OCI-LY3 (cell line): ENCODE measurements at regions not wholly inside any gene's neighbourhood (a gene's known extent, or its start where the extent isn't known, plus 50 kb on each side); places are given as distances from the start of the nearest gene placed in this dataset.

Experiments used
- H2AFZ ChIP-seq: fragments of 200-600, 300-600 bp; shearing (Covaris generic); 2 replicates; pipeline ENCODE4 v1.6.0; 2014; ENCODE audit warnings: antibody characterized with exemption, low read depth, low read length
- H3K27ac ChIP-seq: fragments of 200-600, 300-600 bp; sonication (generic); 2 replicates; pipeline ENCODE4 v1.5.1; 2014; ENCODE audit warnings: mild to moderate bottlenecking, low read length, moderate library complexity, mixed read lengths
- H3K27me3 ChIP-seq: fragments of 200-600, 300-600 bp; sonication (generic); 2 replicates; pipeline ENCODE4 v1.6.1; 2014; ENCODE audit warnings: low read depth, low read length, mixed read lengths
- H3K36me3 ChIP-seq: fragments of 200-600, 300-600 bp; sonication (generic); replicated peaks from 2 replicates; pipeline ENCODE3; 2014; ENCODE audit warnings: low read depth, low read length, mixed read lengths
- H3K4me1 ChIP-seq: fragments of 300-600, 200-600 bp; sonication (generic); 2 replicates; pipeline ENCODE4 v1.6.1; 2014; ENCODE audit warnings: low read length, mixed read lengths
- H3K4me2 ChIP-seq: fragments of 200-600, 300-600 bp; sonication (generic); 2 replicates; pipeline ENCODE4 v1.6.1; 2014; ENCODE audit warnings: low read length, mixed read lengths
- H3K4me3 ChIP-seq: fragments of 300-600, 200-600 bp; sonication (generic); 2 replicates; pipeline ENCODE4 v1.5.1; 2014; ENCODE audit warnings: antibody characterized with exemption, mild to moderate bottlenecking, low read length, moderate library complexity
- H3K79me2 ChIP-seq: fragments of 300-600, 200-600 bp; shearing (Covaris generic); 2 replicates; pipeline ENCODE4 v1.6.1; 2014; ENCODE audit warnings: mild to moderate bottlenecking, low read length, mixed read lengths
- H3K9ac ChIP-seq: fragments of 300-600, 200-600 bp; shearing (Covaris generic); 2 replicates; pipeline ENCODE4 v1.6.0; 2014; ENCODE audit warnings: mild to moderate bottlenecking, low read length, moderate library complexity
- H3K9me3 ChIP-seq: fragments of 200-600, 300-600 bp; shearing (Covaris generic); 2 replicates; pipeline ENCODE4 v1.6.1; 2014; ENCODE audit warnings: low read length, mixed read lengths; ENCODE audit not compliant: insufficient read depth
- H4K20me1 ChIP-seq: fragments of 200-600, 300-600 bp; sonication (generic); 2 replicates; pipeline ENCODE4 v1.6.1; 2016; ENCODE audit warnings: low read length, mixed read lengths; ENCODE audit not compliant: insufficient read depth
- CTCF ChIP-seq: fragments of 200-600, 300-600 bp; sonication (generic); IDR thresholded peaks from 2 replicates; pipeline ENCODE4 v1.5.1; 2014; ENCODE audit warnings: antibody characterized with exemption, low read length, low read depth
- EZH2phosphoT487 ChIP-seq: fragments of 200-600 bp; shearing (Covaris generic); IDR thresholded peaks from 2 replicates; pipeline ENCODE4 v1.6.1; 2018; ENCODE audit warnings: antibody characterized with exemption, mixed run types, low read depth

GRCh38 chr4:32858361-32858760, 2138.2 kb downstream of the PCDH7 start:
- Histone ChIP-seq H3K4me2 (no peak overlapping the region), H3K27me3 (no peaks in the 10 kb centered on the region), H4K20me1 (no peaks in the 10 kb centered on the region), H3K27ac (no peak overlapping the region), H3K9me3 (no peaks in the 10 kb centered on the region), H3K36me3 (no peaks in the 10 kb centered on the region), H3K4me3 (no peak overlapping the region), H3K79me2 (no peaks in the 10 kb centered on the region), H2AFZ (no peak overlapping the region), H3K9ac (no peak overlapping the region), H3K4me1 (no peaks in the 10 kb centered on the region)
- TF ChIP-seq CTCF: no peak
- TF ChIP-seq EZH2phosphoT487: no peak

- no peak overlapping the region for H3K4me2 ChIP-seq
These were observed 2138.8 kb downstream of the PCDH7 start for GRCh38 chr4:32858971-32859370.

GRCh38 chr4:32864713-32865351, 2144.7 kb downstream of the PCDH7 start:
- no peak overlapping the region for H3K4me2 ChIP-seq

More at GRCh38 chr4:32858971-32859370, 2138.8 kb downstream of the PCDH7 start:
- no peaks in the 10 kb centered on the region for H3K36me3 ChIP-seq
- H3K79me2 ChIP-seq: no peaks in the 10 kb centered on the region
- H2AFZ ChIP-seq: no peak overlapping the region
- H3K9ac ChIP-seq: no peak overlapping the region
- no peak overlapping the region for H3K27ac ChIP-seq
- no peaks in the 10 kb centered on the region for H3K4me1 ChIP-seq
- H3K4me3 ChIP-seq: no peak overlapping the region
- H3K9me3 ChIP-seq: no peaks in the 10 kb centered on the region
- no peaks in the 10 kb centered on the region for H4K20me1 ChIP-seq
- H3K27me3 ChIP-seq: no peaks in the 10 kb centered on the region
- TF ChIP-seq EZH2phosphoT487: no peak

GRCh38 chr4:32876546-32876945, 2156.4 kb downstream of the PCDH7 start:
- Histone ChIP-seq H3K36me3 (no peaks in the 10 kb centered on the region), H3K27me3 (no peaks in the 10 kb centered on the region), H2AFZ (no peak overlapping the region), H3K79me2 (no peaks in the 10 kb centered on the region), H3K9ac (no peak overlapping the region), H3K4me3 (no peak overlapping the region), H3K9me3 (no peaks in the 10 kb centered on the region), H3K4me1 (peaks cover 3% of the 10 kb centered on the region; the same call in 1 of the 2 replicates), H3K27ac (no peak overlapping the region), H4K20me1 (no peaks in the 10 kb centered on the region), H3K4me2 (no peak overlapping the region)
- TF ChIP-seq CTCF (no peak), EZH2phosphoT487 (no peak)

More at GRCh38 chr4:32864713-32865351, 2144.7 kb downstream of the PCDH7 start:
- Histone ChIP-seq H3K4me3 (no peak overlapping the region), H4K20me1 (no peaks in the 10 kb centered on the region), H3K9ac (no peak overlapping the region), H3K4me1 (no peaks in the 10 kb centered on the region), H2AFZ (no peak overlapping the region), H3K27ac (no peak overlapping the region), H3K36me3 (no peaks in the 10 kb centered on the region), H3K9me3 (no peaks in the 10 kb centered on the region), H3K79me2 (no peaks in the 10 kb centered on the region), H3K27me3 (no peaks in the 10 kb centered on the region)
- TF ChIP-seq EZH2phosphoT487: no peak
- TF ChIP-seq CTCF: no peak

GRCh38 chr4:32879913-32880312, 2159.7 kb downstream of the PCDH7 start:
- Histone ChIP-seq H4K20me1 (no peaks in the 10 kb centered on the region), H3K79me2 (no peaks in the 10 kb centered on the region), H3K4me3 (no peak overlapping the region)

More at GRCh38 chr4:32879913-32880312, 2159.7 kb downstream of the PCDH7 start:
- H3K9ac ChIP-seq: no peak overlapping the region
- TF ChIP-seq CTCF: no peak
- no peak for TF ChIP-seq EZH2phosphoT487
- H3K4me1 ChIP-seq: peaks cover 5% of the 10 kb centered on the region; the same call in 1 of the 2 replicates
- no peak overlapping the region for H3K4me2 ChIP-seq
- no peaks in the 10 kb centered on the region for H3K27me3 ChIP-seq
- no peak overlapping the region for H2AFZ ChIP-seq
- H3K36me3 ChIP-seq: no peaks in the 10 kb centered on the region
- no peak overlapping the region for H3K27ac ChIP-seq
- no peaks in the 10 kb centered on the region for H3K9me3 ChIP-seq
